Effector memory CD4-positive, alpha-beta T cell (primary cell): ENCODE measurements at regions not wholly inside any gene's neighbourhood (a gene's known extent, or its start where the extent isn't known, plus 50 kb on each side); places are given as distances from the start of the nearest gene placed in this dataset.

ENCODE experiments used
- DNase-seq, 3 donors: peaks; one replicate each; pipeline ENCODE4 v3.0.0-alpha.2; 2020
- H3K27ac ChIP-seq: 2 replicates; pipeline ENCODE4 v1.7.0; 2013; ENCODE audit warnings: mild to moderate bottlenecking, low read length, moderate library complexity; ENCODE audit not compliant: insufficient read depth, poor library complexity, severe bottlenecking
- H3K27me3 ChIP-seq: replicated peaks from 2 replicates; pipeline ENCODE4 v1.7.0; 2013; ENCODE audit warnings: mild to moderate bottlenecking, low read length; ENCODE audit not compliant: insufficient read depth, control insufficient read depth, poor library complexity, severe bottlenecking
- H3K36me3 ChIP-seq: 2 replicates; pipeline ENCODE4 v1.7.0; 2013; ENCODE audit warnings: mild to moderate bottlenecking, low read length, moderate library complexity; ENCODE audit not compliant: control insufficient read depth, insufficient read depth
- H3K4me1 ChIP-seq: 2 replicates; pipeline ENCODE4 v1.7.0; 2013; ENCODE audit warnings: low read length, mild to moderate bottlenecking; ENCODE audit not compliant: control insufficient read depth, insufficient read depth, poor library complexity, severe bottlenecking
- H3K4me3 ChIP-seq: 2 replicates; pipeline ENCODE4 v1.7.0; 2013; ENCODE audit warnings: low read length, low read depth, mild to moderate bottlenecking; ENCODE audit not compliant: insufficient read depth, poor library complexity, severe bottlenecking
- H3K9me3 ChIP-seq: 2 replicates; pipeline ENCODE4 v1.7.0; 2013; ENCODE audit warnings: mild to moderate bottlenecking, low read length, moderate library complexity; ENCODE audit not compliant: control insufficient read depth

DNA sequence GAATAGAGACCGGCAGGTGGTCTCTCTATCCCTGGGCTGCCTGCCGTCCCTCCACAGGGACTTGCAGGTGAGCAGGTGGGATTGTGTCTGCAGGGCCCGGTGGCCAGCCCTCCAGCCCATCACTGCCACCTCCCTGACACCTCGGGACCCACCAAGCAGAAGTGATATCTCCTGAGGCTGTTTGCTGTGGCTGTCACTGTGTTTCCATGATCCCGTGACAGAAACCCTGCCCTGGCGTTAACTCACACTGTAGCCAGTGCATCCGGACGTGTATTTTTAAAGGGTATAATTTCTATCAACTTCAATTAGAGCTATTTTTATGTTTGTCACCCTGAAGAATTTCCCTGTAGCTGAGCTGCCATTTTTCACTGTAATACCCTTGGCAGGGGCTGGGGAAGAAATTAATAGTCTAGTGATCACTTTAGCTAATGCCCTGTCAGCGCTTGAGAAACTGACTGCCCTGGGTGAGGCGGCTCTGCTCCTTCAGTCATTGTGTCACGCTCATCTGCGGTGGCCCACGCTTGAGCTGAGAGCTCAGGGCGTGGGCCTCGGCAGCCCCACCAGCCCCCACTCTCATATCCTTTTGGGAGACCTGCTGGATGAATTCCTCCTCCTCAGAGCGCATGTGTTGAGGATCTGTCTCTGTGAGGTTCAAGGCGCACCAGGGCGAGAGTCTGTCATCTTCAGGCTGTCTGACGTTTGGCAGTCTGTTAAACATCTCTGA, 229.9 kb upstream of the CIBAR2 start:
- no peaks in the 10 kb centered on the region for H3K27me3 ChIP-seq
- no peak overlapping the region for H3K27ac ChIP-seq
- H3K4me1 ChIP-seq, result no peaks in the 10 kb centered on the region
- no peak overlapping the region for H3K4me3 ChIP-seq
- H3K9me3 ChIP-seq, result no peaks in the 10 kb centered on the region
- no peaks in the 10 kb centered on the region for H3K36me3 ChIP-seq
- DNase-seq, result no peak

DNA sequence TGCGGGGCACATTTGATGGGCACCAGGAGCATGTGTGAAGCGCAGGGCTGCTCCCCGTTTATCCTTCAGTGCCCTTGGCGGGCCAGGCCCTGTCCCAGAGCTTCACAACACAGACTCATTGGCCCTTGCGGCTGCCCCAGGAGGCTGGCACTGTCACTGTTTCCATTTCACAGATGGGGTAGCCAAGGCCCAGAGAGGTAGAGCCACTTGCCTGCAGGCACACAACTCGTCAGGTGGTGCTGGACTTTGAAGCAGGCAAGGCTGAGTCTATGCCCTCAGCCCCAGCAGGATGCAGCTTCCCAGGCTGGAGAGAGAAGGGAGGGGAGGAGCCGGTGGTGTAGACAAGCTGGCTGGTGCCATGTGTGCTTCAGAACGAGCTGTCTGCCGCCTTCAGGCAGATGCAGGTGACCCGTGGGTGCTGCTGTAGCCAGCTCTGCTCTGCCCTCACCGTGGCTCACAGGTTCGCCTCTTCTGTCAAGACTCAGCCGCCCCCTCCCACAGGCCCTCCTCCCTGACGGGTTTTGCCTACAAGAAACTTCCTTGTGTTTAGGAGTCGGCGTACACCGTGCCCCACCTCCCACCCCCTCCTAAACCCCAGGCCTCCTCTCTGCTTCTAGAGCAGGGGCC, 232.3 kb upstream of the CIBAR2 start:
- no peaks in the 10 kb centered on the region for H3K27me3 ChIP-seq
- no peak overlapping the region for H3K4me3 ChIP-seq
- H3K36me3 ChIP-seq, result no peaks in the 10 kb centered on the region
- DNase-seq, result no peak
- no peak overlapping the region for H3K27ac ChIP-seq
- H3K9me3 ChIP-seq, result no peaks in the 10 kb centered on the region
- no peaks in the 10 kb centered on the region for H3K4me1 ChIP-seq

DNA sequence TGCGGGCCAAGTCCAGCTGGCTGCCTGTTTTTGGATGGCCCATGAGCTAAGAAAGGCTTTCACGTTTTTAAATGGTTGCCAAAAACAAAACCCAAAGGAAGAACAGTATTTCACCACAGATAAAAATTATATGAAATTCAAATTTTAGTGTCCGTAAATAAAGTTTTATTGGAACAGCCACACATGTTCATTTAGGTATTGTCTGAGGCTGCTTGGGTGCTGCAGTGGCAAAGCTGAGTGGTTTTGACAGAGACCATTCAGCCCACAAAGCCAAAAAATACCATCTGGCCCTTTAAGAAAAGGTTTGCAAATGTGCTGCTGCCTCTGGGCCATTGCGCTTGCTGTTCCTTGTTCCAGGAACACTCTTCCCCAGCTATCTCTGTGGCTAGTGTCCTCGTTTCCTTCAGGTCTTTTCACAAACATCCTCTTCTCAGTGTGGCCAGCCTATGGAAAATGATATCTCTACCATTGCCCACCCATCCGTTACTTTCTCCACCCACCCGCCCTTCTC, 232.9 kb upstream of the CIBAR2 start:
- Histone ChIP-seq H3K4me1 (no peaks in the 10 kb centered on the region), H3K4me3 (no peak overlapping the region), H3K9me3 (no peaks in the 10 kb centered on the region), H3K27ac (no peak overlapping the region), H3K27me3 (no peaks in the 10 kb centered on the region), H3K36me3 (no peaks in the 10 kb centered on the region)
- DNase-seq, result no peak

DNA sequence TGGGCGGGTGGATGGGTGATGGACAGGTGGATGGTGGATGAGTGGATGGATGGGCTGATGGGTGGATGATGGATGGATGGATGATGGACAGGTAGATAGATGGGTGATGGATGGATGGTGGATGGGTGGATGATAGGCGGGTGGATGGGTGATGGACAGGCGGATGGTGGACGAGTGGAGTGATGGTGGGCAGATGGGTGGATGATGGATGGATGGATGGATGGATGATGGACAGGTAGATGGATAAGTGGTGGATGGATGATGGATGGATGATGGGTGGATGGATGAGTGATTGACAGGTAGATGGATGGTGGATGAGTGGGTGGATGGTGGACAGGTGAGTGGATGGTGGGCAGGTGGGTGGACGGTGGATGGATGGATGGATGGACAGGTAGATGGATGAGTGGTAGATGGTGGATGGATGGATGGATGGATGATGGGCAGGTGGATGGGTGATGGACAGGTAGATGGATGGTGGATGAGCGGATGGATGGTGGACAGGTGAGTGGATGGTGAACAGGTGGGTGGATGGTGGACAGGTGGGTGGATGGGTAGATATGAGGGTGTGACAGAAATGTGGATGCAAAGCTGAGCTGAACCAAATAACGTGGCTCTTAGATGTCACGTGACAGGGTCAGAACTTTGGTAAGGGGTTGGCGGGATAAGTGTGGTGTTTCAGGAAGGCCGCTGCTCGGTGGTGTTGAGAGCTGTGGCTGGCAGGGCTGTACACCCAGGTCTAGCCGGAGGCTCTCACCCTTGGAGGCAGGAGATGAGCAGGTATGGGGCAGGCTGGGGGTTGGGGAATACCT, 234.3 kb upstream of the CIBAR2 start:
- no peaks in the 10 kb centered on the region for H3K4me1 ChIP-seq
- no peaks in the 10 kb centered on the region for H3K9me3 ChIP-seq
- no peaks in the 10 kb centered on the region for H3K36me3 ChIP-seq
- no peaks in the 10 kb centered on the region for H3K27me3 ChIP-seq
- DNase-seq, result no peak
- H3K4me3 ChIP-seq, result no peak overlapping the region
- no peak overlapping the region for H3K27ac ChIP-seq

DNA sequence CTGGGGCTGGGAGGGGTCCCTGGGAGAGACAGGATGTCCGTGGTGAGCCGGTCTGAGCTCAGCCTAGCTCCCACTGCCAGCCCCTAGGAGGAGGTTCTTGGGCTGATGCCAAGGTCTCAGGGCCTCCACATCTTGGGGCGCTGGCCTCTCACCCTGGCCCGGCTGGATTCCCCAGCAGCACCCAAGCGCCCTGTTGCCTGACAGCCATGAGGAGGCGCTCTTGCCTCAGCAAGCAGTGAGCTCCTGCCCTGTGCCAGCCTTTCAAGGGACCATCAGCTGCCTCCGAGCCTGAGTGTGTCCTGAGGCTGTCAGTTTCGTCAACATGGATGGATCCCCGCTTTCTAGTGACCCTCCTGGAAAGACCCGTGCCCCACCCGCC, 234.9 kb upstream of the CIBAR2 start:
- Histone ChIP-seq H3K27ac (no peak overlapping the region), H3K36me3 (no peaks in the 10 kb centered on the region), H3K4me3 (no peak overlapping the region), H3K4me1 (no peaks in the 10 kb centered on the region), H3K27me3 (no peaks in the 10 kb centered on the region), H3K9me3 (no peaks in the 10 kb centered on the region)
- DNase-seq, result no peak

DNA sequence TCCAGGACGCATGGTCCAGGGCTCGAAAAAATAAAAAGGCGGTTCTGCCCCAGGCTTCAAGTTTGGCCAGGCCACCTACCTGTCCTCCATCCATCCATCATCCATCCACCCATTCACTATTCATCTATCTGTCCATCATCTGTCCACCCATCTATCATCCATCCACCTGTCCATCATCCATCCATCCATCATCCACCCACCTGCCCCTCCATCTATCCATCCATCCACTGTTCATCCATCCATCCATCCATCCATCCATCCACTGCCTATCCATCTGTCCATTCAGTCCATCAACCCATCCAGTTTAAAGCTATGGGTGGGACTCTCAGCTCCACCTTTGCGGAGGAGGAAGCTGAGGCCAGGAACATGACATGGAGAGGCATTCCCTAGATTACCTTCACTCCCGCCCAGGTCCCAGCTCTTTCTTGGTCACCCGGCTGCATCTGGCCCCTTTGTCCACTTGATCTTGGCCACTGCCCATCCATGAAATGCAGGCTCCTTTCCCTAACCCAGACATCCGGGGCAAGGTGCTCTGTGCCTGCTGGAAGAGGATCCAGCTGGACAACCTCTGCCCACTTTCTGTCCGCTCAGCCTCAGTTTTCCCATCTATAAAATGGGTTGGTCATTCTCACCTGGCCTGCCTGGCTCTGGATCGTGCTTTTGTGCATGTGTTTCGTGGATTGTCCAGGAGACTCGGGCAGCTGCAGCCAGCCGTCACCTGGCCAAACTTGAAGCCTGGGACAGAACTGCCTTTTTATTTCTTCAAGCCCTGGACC, 236.0 kb upstream of the CIBAR2 start:
- no peaks in the 10 kb centered on the region for H3K4me1 ChIP-seq
- no peak overlapping the region for H3K4me3 ChIP-seq
- no peak overlapping the region for H3K27ac ChIP-seq
- H3K36me3 ChIP-seq, result no peaks in the 10 kb centered on the region
- H3K27me3 ChIP-seq, result no peaks in the 10 kb centered on the region
- no peaks in the 10 kb centered on the region for H3K9me3 ChIP-seq
- DNase-seq, result no peak

DNA sequence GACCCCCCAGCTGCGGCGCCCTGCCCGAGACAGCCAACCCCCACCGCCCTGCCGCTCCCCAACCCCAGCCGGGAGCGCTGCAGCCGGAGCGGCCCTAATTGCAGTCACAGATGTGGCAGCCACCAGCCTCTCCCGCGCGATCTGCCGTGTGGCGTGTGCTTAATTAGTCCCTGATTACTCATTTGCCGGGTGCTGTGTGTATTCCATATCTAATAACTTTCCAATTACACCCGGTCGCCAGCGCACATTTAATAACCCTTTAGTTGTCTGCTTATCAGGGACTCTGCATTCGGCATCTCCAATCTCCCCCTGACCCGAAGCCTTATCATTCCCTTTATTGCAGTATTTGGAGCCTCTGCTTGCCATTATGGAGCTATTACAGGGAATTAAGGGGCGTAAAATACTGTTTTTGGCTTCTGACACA, 236.7 kb upstream of the CIBAR2 start:
- no peaks in the 10 kb centered on the region for H3K9me3 ChIP-seq
- no peak for DNase-seq
- H3K36me3 ChIP-seq, result no peaks in the 10 kb centered on the region
- H3K4me3 ChIP-seq, result no peak overlapping the region
- no peaks in the 10 kb centered on the region for H3K4me1 ChIP-seq
- H3K27me3 ChIP-seq, result no peaks in the 10 kb centered on the region
- no peak overlapping the region for H3K27ac ChIP-seq

DNA sequence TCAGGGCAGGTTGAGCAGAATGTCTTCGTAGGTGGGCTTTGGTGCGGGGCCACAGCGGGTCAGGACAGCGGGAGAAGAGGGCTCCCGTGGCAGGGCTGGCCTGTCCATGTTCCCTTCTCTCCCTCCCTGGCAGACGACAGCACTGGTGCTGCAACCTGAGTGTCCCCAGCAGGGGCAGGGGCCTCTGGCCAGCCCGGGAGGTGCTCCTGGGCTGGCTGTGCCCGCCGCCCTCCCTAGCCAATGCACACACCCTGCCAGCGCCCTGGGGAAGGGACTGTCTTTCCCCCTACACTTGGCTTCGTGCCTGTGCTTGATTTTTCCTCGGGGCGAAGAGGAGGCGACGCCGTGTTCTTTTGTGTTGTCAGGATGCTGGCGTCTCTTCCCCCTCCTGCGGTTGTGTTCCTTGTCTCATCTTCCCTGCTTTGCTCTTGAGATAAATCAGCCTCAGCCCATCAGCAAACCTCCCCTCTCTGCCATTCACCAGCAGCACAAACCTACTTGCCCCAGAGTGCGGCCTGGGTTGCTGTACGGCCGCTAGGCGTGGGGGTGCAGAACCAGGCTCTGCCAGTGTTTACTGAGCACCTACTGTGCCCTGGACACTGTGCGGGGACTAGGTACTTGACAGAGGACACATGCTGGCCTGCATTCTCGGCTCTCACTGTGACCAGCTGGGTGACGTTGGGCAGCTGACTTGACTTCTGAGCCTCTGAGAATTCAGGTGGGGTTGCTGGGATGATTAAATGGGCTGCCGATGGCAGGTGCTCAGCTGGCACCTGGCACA, 237.3 kb upstream of the CIBAR2 start:
- Histone ChIP-seq H3K36me3 (no peaks in the 10 kb centered on the region), H3K27me3 (no peaks in the 10 kb centered on the region), H3K27ac (no peak overlapping the region), H3K4me3 (no peak overlapping the region), H3K4me1 (no peaks in the 10 kb centered on the region), H3K9me3 (no peaks in the 10 kb centered on the region)
- no peak for DNase-seq

DNA sequence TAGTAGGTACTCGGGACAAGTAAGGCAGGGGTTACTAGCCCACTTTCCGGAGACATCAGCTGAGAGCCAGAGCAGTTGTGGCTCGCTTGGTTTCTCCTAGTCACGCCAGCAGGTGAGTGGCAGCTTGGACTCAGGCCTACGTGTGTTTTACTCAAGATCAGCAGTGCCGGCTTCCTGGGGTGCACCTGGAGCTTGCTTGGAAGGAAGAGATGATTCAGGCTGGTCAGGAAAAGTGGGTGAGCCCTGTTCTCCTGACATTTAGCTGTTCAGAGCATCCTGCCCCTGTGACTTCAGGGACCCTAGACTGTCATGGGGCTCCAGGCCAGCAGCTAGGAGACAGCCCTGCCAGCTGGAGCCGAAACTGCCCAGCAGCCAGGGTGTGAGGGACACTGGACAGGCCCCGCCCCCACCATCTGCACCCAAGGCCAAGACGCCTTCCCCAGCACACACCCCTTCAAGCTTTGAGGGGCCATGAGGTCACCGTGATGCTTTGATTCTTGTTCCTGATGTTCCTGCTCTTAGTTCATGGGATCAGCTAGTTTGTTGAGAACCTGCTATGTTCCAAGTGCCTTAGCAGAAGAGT, 238.0 kb upstream of the CIBAR2 start:
- Histone ChIP-seq H3K27me3 (no peaks in the 10 kb centered on the region), H3K9me3 (no peaks in the 10 kb centered on the region), H3K27ac (no peak overlapping the region), H3K36me3 (no peaks in the 10 kb centered on the region), H3K4me3 (no peak overlapping the region), H3K4me1 (no peaks in the 10 kb centered on the region)
- no peak for DNase-seq
